Gastroesophageal sphincter (tissue), 4 donors: ENCODE measurements at regions not wholly inside any gene's neighbourhood (a gene's known extent, or its start where the extent isn't known, plus 50 kb on each side); places are given as distances from the start of the nearest gene placed in this dataset.
"Not testable (repeated sequence)": the region's sequence is repeated elsewhere in the genome, so short reads cannot be mapped to it uniquely, and the experiment has no call there.

ENCODE experiments used
- ATAC-seq: fragments of 150-250 bp; one replicate; pipeline ENCODE4 v1.9.1; 2016; ENCODE audit warnings: mild to moderate bottlenecking, moderate library complexity
- H3K27ac ChIP-seq, 4 donors: fragments of 200-600 bp; sonication (generic) in 3 of 4; 1 replicate in 3 of 4; 2 replicates in 1 of 4; pipeline ENCODE4 v1.5.1; 2016 to 2019
- H3K27me3 ChIP-seq: fragments of 200-600 bp; sonication (generic); one replicate; pipeline ENCODE4 v1.5.1; 2019
- H3K36me3 ChIP-seq, 2 donors: fragments of 200-600 bp; sonication (generic); one replicate each; pipeline ENCODE4 v1.5.1; 2019; ENCODE audit warnings: control low read depth in 1 of 2
- H3K4me1 ChIP-seq, 3 donors: fragments of 200-600 bp; sonication (generic); 1 replicate in 2 of 3; 2 replicates in 1 of 3; pipeline ENCODE4 v1.5.1; 2016 to 2019; ENCODE audit warnings: control low read depth in 2 of 3
- H3K4me3 ChIP-seq, 2 donors: fragments of 200-600 bp; sonication (generic); one replicate each; pipeline ENCODE4 v1.5.1; 2019; ENCODE audit warnings: mild to moderate bottlenecking in 1 of 2, moderate library complexity in 1 of 2
- H3K9me3 ChIP-seq, 3 donors: fragments of 200-600 bp; sonication (generic); one replicate each; pipeline ENCODE4 v1.5.1; 2017 to 2019; ENCODE audit warnings: control low read depth in 2 of 3
- CTCF ChIP-seq, 4 experiments: fragments of 200-600 bp in 2 of 4; fragments of 450-650 bp in 2 of 4; sonication (generic) in 1 of 4; IDR thresholded peaks; one replicate each; pipeline ENCODE4 v1.5.1; 2017 to 2019; ENCODE audit warnings: antibody characterized with exemption in 4 of 4, mild to moderate bottlenecking in 2 of 4, moderate library complexity in 2 of 4
- EP300 ChIP-seq: sonication (generic); formaldehyde crosslinking; IDR thresholded peaks from one replicate; pipeline ENCODE4 v1.6.1; 2017; ENCODE audit warnings: antibody characterized with exemption, mild to moderate bottlenecking
- POLR2A ChIP-seq, 2 donors: fragments of 450-650 bp; IDR thresholded peaks; one replicate each; pipeline ENCODE4 v1.6.1; 2017; ENCODE audit warnings: antibody characterized with exemption in 2 of 2, mild to moderate bottlenecking in 2 of 2, moderate library complexity in 1 of 2
- POLR2AphosphoS5 ChIP-seq: sonication (generic); formaldehyde crosslinking; IDR thresholded peaks from one replicate; pipeline ENCODE4 v1.6.1; 2017; ENCODE audit warnings: antibody characterized with exemption
- WGBS, 2 donors: methylation state at CpG; one replicate each; pipeline ENCODE4 v1.1.5; 2018; ENCODE audit warnings: low coverage in 1 of 2; 5-methylcytosine and 5-hydroxymethylcytosine counted together

GRCh38 chr18:8920856-8921787, 181.4 kb upstream of the NDUFV2 start:
- not testable (repeated sequence) for H3K27ac ChIP-seq, H3K4me1 ChIP-seq, H3K9me3 ChIP-seq, H3K36me3 ChIP-seq, ATAC-seq, H3K27me3 ChIP-seq, H3K4me3 ChIP-seq
- 97 to 100% methylated on average over 1 to 5 of the region's 7 CpGs for WGBS, 2 donors

GRCh38 chr18:8926464-8926863, 176.0 kb upstream of the NDUFV2 start:
- peaks cover 0 to 28% (median 0%) of the 10 kb centered on the region in 3 donors for H3K9me3 ChIP-seq
- no peak for ATAC-seq
- no peaks in the 10 kb centered on the region for H3K36me3 ChIP-seq
- no peak overlapping the region for H3K27ac ChIP-seq
- H3K4me3 ChIP-seq, result no peak overlapping the region
- no peaks in the 10 kb centered on the region for H3K27me3 ChIP-seq
- TF ChIP-seq POLR2AphosphoS5 (no peak), EP300 (no peak), POLR2A (IDR thresholded peaks at IDR 0.05) (no peak), CTCF (IDR thresholded peaks at IDR 0.05) (no peak)
- 67 to 81% methylated on average over 1 to 2 of the region's 2 CpGs for WGBS, 2 donors
- no peaks in the 10 kb centered on the region for H3K4me1 ChIP-seq

- 77% methylated on average over 2 of the region's 2 CpGs; no CpG with 5 or more reads in 1 of the 2 donors for WGBS, 2 donors
- no peak for ATAC-seq
- Histone ChIP-seq H3K27ac (no peak overlapping the region), H3K27me3 (no peaks in the 10 kb centered on the region), H3K4me1 (no peaks in the 10 kb centered on the region), H3K9me3 (peaks cover 0 to 28% (median 0%) of the 10 kb centered on the region in 3 donors), H3K4me3 (no peak overlapping the region), H3K36me3 (no peaks in the 10 kb centered on the region)
- TF ChIP-seq POLR2AphosphoS5 (no peak), CTCF (IDR thresholded peaks at IDR 0.05) (no peak), EP300 (no peak), POLR2A (IDR thresholded peaks at IDR 0.05) (no peak)
Measured at GRCh38 chr18:8928044-8928443, 174.5 kb upstream of the NDUFV2 start.

- peaks cover 0 to 6% (median 0%) of the 10 kb centered on the region in 3 donors for H3K4me1 ChIP-seq
- H3K4me3 ChIP-seq, result no peak overlapping the region
- H3K36me3 ChIP-seq, result no peaks in the 10 kb centered on the region
- H3K27ac ChIP-seq, result no peak overlapping the region
- TF ChIP-seq POLR2A (IDR thresholded peaks at IDR 0.05), result no peak
- no peak for TF ChIP-seq CTCF (IDR thresholded peaks at IDR 0.05)
- TF ChIP-seq POLR2AphosphoS5, result no peak
- no peak for TF ChIP-seq EP300
- 76 to 100% methylated on average over 3 of the region's 3 CpGs for WGBS, 2 donors
- no peaks in the 10 kb centered on the region for H3K27me3 ChIP-seq
- peaks cover 0 to 28% (median 0%) of the 10 kb centered on the region in 3 donors for H3K9me3 ChIP-seq
- no peak for ATAC-seq
Measured at GRCh38 chr18:8928847-8929780, 173.4 kb upstream of the NDUFV2 start.

GRCh38 chr18:8930990-8931616, 171.4 kb upstream of the NDUFV2 start:
- TF ChIP-seq CTCF (IDR thresholded peaks at IDR 0.05), result no peak
- TF ChIP-seq POLR2A (IDR thresholded peaks at IDR 0.05), result no peak

More at GRCh38 chr18:8930990-8931616, 171.4 kb upstream of the NDUFV2 start:
- 44 to 48% methylated on average over 2 to 3 of the region's 3 CpGs for WGBS, 2 donors
- Histone ChIP-seq H3K36me3 (no peaks in the 10 kb centered on the region), H3K27ac (no peak overlapping the region), H3K27me3 (no peaks in the 10 kb centered on the region), H3K4me1 (peaks cover 0 to 6% (median 0%) of the 10 kb centered on the region in 3 donors), H3K9me3 (peaks cover 0 to 25% (median 0%) of the 10 kb centered on the region in 3 donors), H3K4me3 (no peak overlapping the region)
- ATAC-seq, result no peak
